ENCODE measurements at regions not wholly inside any gene's neighbourhood (a gene's known extent, or its start where the extent isn't known, plus 50 kb on each side); places are given as distances from the start of the nearest gene placed in this dataset.

DNA sequence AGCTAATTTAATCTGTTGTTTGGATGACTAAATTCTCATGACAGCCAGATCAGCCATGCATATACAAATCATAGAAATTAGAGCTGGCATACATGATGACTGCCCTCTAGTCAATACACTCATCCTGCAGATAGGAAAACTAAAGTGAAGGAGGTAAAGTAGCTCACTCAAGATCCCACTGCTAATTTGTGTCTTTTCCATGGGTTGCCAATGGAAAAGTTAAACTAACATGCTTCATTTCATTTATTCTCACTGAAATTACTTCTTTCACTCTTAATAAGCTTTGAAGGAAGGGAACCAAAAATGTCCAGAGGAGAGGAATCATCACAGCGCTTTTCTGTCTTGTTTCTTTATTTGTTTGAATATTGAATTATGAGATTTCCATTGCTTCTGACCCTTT, 308.2 kb downstream of the GJA1 start:
- no peak for TF ChIP-seq POLR2AphosphoS5 (IDR thresholded peaks at IDR 0.05; ENCODE audit: low read depth)
- no peak for TF ChIP-seq GABPA (IDR thresholded peaks at IDR 0.05; ENCODE audit: low read depth)
- TF ChIP-seq, protein P1, sequence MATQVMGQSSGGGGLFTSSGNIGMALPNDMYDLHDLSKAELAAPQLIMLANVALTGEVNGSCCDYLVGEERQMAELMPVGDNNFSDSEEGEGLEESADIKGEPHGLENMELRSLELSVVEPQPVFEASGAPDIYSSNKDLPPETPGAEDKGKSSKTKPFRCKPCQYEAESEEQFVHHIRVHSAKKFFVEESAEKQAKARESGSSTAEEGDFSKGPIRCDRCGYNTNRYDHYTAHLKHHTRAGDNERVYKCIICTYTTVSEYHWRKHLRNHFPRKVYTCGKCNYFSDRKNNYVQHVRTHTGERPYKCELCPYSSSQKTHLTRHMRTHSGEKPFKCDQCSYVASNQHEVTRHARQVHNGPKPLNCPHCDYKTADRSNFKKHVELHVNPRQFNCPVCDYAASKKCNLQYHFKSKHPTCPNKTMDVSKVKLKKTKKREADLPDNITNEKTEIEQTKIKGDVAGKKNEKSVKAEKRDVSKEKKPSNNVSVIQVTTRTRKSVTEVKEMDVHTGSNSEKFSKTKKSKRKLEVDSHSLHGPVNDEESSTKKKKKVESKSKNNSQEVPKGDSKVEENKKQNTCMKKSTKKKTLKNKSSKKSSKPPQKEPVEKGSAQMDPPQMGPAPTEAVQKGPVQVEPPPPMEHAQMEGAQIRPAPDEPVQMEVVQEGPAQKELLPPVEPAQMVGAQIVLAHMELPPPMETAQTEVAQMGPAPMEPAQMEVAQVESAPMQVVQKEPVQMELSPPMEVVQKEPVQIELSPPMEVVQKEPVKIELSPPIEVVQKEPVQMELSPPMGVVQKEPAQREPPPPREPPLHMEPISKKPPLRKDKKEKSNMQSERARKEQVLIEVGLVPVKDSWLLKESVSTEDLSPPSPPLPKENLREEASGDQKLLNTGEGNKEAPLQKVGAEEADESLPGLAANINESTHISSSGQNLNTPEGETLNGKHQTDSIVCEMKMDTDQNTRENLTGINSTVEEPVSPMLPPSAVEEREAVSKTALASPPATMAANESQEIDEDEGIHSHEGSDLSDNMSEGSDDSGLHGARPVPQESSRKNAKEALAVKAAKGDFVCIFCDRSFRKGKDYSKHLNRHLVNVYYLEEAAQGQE (IDR thresholded peaks at IDR 0.05; ENCODE audit: insufficient replicate concordance, low read depth) = no peak
- TF ChIP-seq SPI1 (IDR thresholded peaks at IDR 0.05; ENCODE audit: borderline replicate concordance, low read depth) = no peak
- TF ChIP-seq, protein P2, sequence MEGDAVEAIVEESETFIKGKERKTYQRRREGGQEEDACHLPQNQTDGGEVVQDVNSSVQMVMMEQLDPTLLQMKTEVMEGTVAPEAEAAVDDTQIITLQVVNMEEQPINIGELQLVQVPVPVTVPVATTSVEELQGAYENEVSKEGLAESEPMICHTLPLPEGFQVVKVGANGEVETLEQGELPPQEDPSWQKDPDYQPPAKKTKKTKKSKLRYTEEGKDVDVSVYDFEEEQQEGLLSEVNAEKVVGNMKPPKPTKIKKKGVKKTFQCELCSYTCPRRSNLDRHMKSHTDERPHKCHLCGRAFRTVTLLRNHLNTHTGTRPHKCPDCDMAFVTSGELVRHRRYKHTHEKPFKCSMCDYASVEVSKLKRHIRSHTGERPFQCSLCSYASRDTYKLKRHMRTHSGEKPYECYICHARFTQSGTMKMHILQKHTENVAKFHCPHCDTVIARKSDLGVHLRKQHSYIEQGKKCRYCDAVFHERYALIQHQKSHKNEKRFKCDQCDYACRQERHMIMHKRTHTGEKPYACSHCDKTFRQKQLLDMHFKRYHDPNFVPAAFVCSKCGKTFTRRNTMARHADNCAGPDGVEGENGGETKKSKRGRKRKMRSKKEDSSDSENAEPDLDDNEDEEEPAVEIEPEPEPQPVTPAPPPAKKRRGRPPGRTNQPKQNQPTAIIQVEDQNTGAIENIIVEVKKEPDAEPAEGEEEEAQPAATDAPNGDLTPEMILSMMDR (IDR thresholded peaks at IDR 0.05; ENCODE audit: insufficient read depth, low read length) = no peak
- no peak overlapping the region for H3K4me3 ChIP-seq (replicated peaks; ENCODE audit: insufficient read depth, low read length)
- no peak overlapping the region for H3K27ac ChIP-seq (replicated peaks)
- no peak for DNase-seq (ENCODE audit: low read depth in 1 of 2, low spot score in 1 of 2)
- no peaks in the 10 kb centered on the region for H3K27me3 ChIP-seq (ENCODE audit: insufficient read depth, poor library complexity, severe bottlenecking)

DNA sequence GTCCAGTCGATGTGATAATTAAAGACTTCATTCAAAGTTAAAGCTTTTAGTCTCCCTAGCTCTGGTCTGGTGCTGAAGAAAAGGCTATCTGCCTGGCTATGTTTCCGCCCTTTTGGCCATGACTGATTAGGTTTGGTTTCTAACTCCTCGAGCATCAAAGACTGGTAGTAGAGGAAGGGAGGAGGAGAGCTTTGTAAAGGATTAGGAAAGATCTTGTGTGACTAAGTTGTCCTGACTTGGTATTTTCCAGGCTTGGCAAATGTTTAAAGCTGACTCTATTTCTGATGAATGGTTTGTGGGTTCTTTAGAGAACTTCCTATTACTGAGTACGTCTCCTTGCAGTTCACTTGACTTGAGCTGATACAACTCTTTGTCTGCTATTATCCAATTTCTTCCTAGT, 312.9 kb downstream of the GJA1 start:
- no peak overlapping the region for H3K27ac ChIP-seq (replicated peaks)
- no peak overlapping the region for H3K4me3 ChIP-seq (replicated peaks; ENCODE audit: insufficient read depth, low read length)
- no peaks in the 10 kb centered on the region for H3K27me3 ChIP-seq (ENCODE audit: insufficient read depth, poor library complexity, severe bottlenecking)
- TF ChIP-seq, protein P2 (IDR thresholded peaks at IDR 0.05; ENCODE audit: insufficient read depth, low read length) = no peak
- TF ChIP-seq GABPA (IDR thresholded peaks at IDR 0.05; ENCODE audit: low read depth) (no peak), SPI1 (IDR thresholded peaks at IDR 0.05; ENCODE audit: borderline replicate concordance, low read depth) (no peak), POLR2AphosphoS5 (IDR thresholded peaks at IDR 0.05; ENCODE audit: low read depth) (no peak)
- TF ChIP-seq, protein P1 (IDR thresholded peaks at IDR 0.05; ENCODE audit: insufficient replicate concordance, low read depth) = no peak
- no peak for DNase-seq (ENCODE audit: low read depth in 1 of 2, low spot score in 1 of 2)

DNA sequence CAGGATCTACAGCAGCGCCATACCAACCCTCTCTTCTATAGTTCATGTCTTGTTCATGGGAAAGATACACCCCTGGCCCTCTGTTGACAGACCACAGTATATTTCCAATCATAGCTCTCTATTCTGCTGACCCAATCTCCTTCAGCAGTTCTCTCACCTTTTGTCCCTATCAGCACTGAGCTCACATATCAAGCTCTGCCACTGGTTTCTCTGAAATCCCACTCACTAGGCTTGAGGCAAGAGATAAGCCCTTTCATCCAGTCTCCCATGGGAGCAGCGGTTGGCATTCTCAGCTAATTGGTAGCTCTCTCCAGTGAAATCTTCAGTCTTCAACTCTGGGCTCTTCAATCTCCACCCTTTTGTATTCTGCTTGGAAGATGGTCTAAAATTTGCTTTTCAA, 313.4 kb downstream of the GJA1 start:
- TF ChIP-seq, protein P1 (IDR thresholded peaks at IDR 0.05; ENCODE audit: insufficient replicate concordance, low read depth) = no peak
- TF ChIP-seq, protein P2 (IDR thresholded peaks at IDR 0.05; ENCODE audit: insufficient read depth, low read length) = no peak
- no peak for TF ChIP-seq SPI1 (IDR thresholded peaks at IDR 0.05; ENCODE audit: borderline replicate concordance, low read depth)
- no peak for TF ChIP-seq POLR2AphosphoS5 (IDR thresholded peaks at IDR 0.05; ENCODE audit: low read depth)
- TF ChIP-seq GABPA (IDR thresholded peaks at IDR 0.05; ENCODE audit: low read depth) = no peak
- H3K27ac ChIP-seq (replicated peaks) = no peak overlapping the region
- no peaks in the 10 kb centered on the region for H3K27me3 ChIP-seq (ENCODE audit: insufficient read depth, poor library complexity, severe bottlenecking)
- no peak overlapping the region for H3K4me3 ChIP-seq (replicated peaks; ENCODE audit: insufficient read depth, low read length)
- DNase-seq (ENCODE audit: low read depth in 1 of 2, low spot score in 1 of 2) = no peak
